ENCODE measurements at regions not wholly inside any gene's neighbourhood (a gene's known extent, or its start where the extent isn't known, plus 50 kb on each side); places are given as distances from the start of the nearest gene placed in this dataset.

DNA sequence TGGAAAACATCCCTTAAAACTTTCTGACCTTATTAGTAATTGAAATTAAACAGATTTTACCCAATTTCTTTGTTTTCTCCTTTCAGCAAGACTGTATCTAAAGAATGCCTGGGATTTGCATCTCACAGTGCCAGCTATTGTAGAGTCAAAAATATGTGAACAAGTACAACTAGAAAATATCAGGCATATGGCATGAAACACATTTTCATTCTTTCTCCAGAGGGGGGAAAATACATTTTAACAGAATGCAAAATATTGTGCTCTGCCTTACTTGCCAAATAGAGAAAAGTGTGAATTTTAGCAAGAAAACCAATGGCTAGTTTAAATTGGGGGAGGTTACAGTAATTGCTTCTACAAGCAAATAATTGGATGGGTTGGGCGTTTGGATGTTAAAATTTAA, 366.6 kb upstream of the FIGN start:
- DNase-seq = no peak
- no peaks in the 10 kb centered on the region for H3K9me3 ChIP-seq
- TF ChIP-seq POLR2A (IDR thresholded peaks at IDR 0.05) = no peak
- H3K27ac ChIP-seq = no peak overlapping the region
- no peaks in the 10 kb centered on the region for H3K4me1 ChIP-seq
- H3K36me3 ChIP-seq = no peaks in the 10 kb centered on the region
- no peak overlapping the region for H3K4me3 ChIP-seq
- H3K27me3 ChIP-seq = no peaks in the 10 kb centered on the region

DNA sequence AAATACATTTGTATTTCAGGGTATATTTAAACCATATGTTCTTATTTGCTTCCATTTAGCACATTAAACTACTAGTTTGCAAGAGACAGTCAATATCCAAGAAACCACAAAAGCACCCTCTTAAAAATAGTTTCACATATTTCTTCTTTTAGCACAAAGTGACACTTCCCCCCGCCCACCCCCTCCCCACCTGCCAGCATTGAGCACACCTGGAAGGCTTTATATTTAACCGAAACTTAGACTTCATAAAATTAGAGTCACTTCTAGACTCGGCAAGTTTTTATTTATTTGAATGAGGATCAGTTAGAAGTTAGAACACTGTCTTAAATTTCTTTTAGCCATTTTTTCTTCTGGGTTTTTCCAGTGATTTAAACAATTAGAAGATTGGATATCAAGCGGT, 355.9 kb upstream of the FIGN start:
- no peaks in the 10 kb centered on the region for H3K9me3 ChIP-seq
- no peak overlapping the region for H3K27ac ChIP-seq
- DNase-seq = no peak
- no peaks in the 10 kb centered on the region for H3K27me3 ChIP-seq
- no peaks in the 10 kb centered on the region for H3K36me3 ChIP-seq
- TF ChIP-seq, protein P1, sequence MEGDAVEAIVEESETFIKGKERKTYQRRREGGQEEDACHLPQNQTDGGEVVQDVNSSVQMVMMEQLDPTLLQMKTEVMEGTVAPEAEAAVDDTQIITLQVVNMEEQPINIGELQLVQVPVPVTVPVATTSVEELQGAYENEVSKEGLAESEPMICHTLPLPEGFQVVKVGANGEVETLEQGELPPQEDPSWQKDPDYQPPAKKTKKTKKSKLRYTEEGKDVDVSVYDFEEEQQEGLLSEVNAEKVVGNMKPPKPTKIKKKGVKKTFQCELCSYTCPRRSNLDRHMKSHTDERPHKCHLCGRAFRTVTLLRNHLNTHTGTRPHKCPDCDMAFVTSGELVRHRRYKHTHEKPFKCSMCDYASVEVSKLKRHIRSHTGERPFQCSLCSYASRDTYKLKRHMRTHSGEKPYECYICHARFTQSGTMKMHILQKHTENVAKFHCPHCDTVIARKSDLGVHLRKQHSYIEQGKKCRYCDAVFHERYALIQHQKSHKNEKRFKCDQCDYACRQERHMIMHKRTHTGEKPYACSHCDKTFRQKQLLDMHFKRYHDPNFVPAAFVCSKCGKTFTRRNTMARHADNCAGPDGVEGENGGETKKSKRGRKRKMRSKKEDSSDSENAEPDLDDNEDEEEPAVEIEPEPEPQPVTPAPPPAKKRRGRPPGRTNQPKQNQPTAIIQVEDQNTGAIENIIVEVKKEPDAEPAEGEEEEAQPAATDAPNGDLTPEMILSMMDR (IDR thresholded peaks at IDR 0.05) = no peak
- no peak for TF ChIP-seq POLR2A (IDR thresholded peaks at IDR 0.05)
- H3K4me3 ChIP-seq = no peak overlapping the region
- H3K4me1 ChIP-seq = no peaks in the 10 kb centered on the region

DNA sequence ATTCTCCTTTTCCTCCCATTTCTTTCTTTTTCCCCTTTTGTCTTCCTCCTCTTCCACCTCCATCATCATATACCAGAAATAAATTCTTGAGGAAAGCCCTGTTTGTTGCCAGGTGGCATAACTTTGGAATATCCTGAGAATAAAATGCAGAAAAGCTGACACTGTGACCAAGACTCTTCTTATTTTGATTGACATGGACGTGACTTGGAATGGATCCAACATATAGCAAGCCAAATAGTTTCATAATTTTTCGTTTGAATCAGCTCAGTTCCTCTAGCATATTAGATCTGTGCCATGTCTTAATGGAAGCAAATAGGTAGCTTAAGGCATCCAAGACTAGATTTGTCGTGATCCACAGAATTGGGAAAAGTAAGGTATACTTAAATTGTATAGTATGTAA, 354.7 kb upstream of the FIGN start:
- Histone ChIP-seq H3K4me1 (no peaks in the 10 kb centered on the region), H3K9me3 (no peaks in the 10 kb centered on the region), H3K36me3 (no peaks in the 10 kb centered on the region), H3K4me3 (no peak overlapping the region), H3K27me3 (no peaks in the 10 kb centered on the region), H3K27ac (no peak overlapping the region)
- TF ChIP-seq, protein P1 (IDR thresholded peaks at IDR 0.05) = no peak
- no peak for TF ChIP-seq POLR2A (IDR thresholded peaks at IDR 0.05)
- DNase-seq = no peak

DNA sequence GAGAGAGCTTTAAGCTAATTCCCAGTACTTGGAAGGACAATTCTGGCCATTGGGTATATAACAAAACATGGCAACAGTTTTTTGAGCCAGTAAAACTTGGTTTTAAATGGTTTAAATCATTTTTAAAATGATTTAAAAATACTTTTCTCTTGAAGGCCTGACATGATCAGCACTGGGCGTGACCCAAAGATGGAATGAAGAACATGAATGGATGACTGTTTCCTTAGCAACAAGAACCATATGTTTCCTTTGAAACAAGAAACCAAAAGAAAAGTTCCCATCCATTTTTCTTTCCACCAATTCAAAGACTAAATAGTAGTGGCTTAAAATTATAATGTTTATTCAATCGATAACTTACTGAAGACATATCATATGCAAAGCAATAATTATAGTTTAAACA, 348.3 kb upstream of the FIGN start:
- Histone ChIP-seq H3K27me3 (no peaks in the 10 kb centered on the region), H3K9me3 (no peaks in the 10 kb centered on the region), H3K36me3 (no peaks in the 10 kb centered on the region), H3K4me3 (no peak overlapping the region), H3K4me1 (no peaks in the 10 kb centered on the region), H3K27ac (no peak overlapping the region)
- TF ChIP-seq, protein P1 (IDR thresholded peaks at IDR 0.05) = no peak
- no peak for TF ChIP-seq POLR2A (IDR thresholded peaks at IDR 0.05)
- DNase-seq = no peak

DNA sequence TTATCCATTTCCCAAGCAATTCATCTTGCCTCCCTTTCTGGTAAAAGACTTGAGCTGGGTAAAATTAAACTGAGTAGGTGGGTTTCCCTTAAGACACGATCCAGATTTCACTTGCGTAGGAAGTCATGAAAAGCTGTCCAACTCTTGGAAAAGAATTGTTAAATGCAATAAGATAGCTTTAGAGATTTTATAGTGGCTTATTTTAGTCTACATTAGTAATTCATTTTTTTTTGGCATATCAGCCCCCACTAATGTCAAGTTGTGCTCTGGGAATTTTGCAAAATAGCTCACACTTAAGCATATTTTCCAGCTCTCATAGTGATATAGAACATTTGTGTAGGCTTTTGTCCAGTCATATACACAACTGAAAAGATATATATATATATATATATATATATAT, 344.7 kb upstream of the FIGN start:
- DNase-seq = no peak

DNA sequence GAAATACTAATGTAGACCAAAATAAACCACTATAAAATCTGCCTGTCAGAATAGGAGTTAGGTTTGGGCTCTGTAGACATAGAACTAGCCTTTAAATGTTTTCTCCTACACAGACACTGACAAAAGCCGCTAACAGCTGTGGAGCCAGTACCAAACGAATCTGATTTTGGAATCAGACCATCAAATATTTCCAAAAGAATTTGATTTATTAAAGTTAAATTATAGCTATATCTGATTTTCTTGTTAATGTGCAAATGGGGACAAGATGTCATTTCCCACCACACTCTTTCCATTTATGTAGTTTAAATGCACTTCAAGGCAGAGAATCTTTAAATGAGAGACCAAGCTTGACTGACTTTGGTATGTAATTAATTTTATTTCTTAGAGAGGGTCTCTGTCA, 343.4 kb upstream of the FIGN start:
- H3K36me3 ChIP-seq = no peaks in the 10 kb centered on the region
- no peak overlapping the region for H3K4me3 ChIP-seq
- no peak overlapping the region for H3K27ac ChIP-seq
- no peaks in the 10 kb centered on the region for H3K4me1 ChIP-seq
- H3K9me3 ChIP-seq = no peaks in the 10 kb centered on the region
- TF ChIP-seq, protein P1 (IDR thresholded peaks at IDR 0.05) = no peak
- TF ChIP-seq POLR2A (IDR thresholded peaks at IDR 0.05) = no peak
- DNase-seq = no peak
- no peaks in the 10 kb centered on the region for H3K27me3 ChIP-seq

More for the DNA sequence above, 344.7 kb upstream of the FIGN start:
- TF ChIP-seq, protein P1 (IDR thresholded peaks at IDR 0.05) = no peak
- TF ChIP-seq POLR2A (IDR thresholded peaks at IDR 0.05) = no peak
- Histone ChIP-seq H3K36me3 (no peaks in the 10 kb centered on the region), H3K27ac (no peak overlapping the region), H3K9me3 (no peaks in the 10 kb centered on the region), H3K4me1 (no peaks in the 10 kb centered on the region), H3K4me3 (no peak overlapping the region), H3K27me3 (no peaks in the 10 kb centered on the region)

All from Peyer's patch (tissue), 4 donors.